K562 (cell line): ENCODE measurements at regions not wholly inside any gene's neighbourhood (a gene's known extent, or its start where the extent isn't known, plus 50 kb on each side); places are given as distances from the start of the nearest gene placed in this dataset.

Experiments
- ATF2 ChIP-seq: sonication (generic); formaldehyde crosslinking; IDR thresholded peaks from 2 replicates; pipeline ENCODE4 v1.8.1; 2022; ENCODE audit warnings: missing genetic modification reagents
- E2F8 ChIP-seq: fragments of 450-650 bp; IDR thresholded peaks from 2 replicates; pipeline ENCODE4 v1.7.1; 2018; ENCODE audit warnings: mild to moderate bottlenecking, low read depth; ENCODE audit not compliant: partially characterized antibody
- FOXJ2 ChIP-seq: fragments of 200-800 bp; sonication (Bioruptor generic); IDR thresholded peaks from 2 replicates; pipeline ENCODE4 v1.6.1; 2016; ENCODE audit warnings: missing genetic modification characterization, missing compliant biosample characterization
- FOXJ3 ChIP-seq: sonication (generic); formaldehyde crosslinking; IDR thresholded peaks from 2 replicates; pipeline ENCODE4 v1.4.0; 2020; ENCODE audit warnings: mild to moderate bottlenecking, missing genetic modification reagents
- NFE2L1 ChIP-seq: fragments of 450-650 bp; IDR thresholded peaks from 2 replicates; pipeline ENCODE4 v1.6.1; 2016; ENCODE audit warnings: missing genetic modification characterization, low read depth, mild to moderate bottlenecking, missing compliant biosample characterization, moderate library complexity, borderline replicate concordance
- PHTF2 ChIP-seq: fragments of 250-450 bp; sonication (Bioruptor Pico); IDR thresholded peaks from 2 replicates; pipeline ENCODE4 v1.5.0; 2021; ENCODE audit warnings: mild to moderate bottlenecking
- PREB ChIP-seq: sonication (generic); formaldehyde crosslinking; IDR thresholded peaks from 2 replicates; pipeline ENCODE4 v1.8.1; 2023; ENCODE audit warnings: mild to moderate bottlenecking, missing genetic modification reagents
- STAT5A ChIP-seq: IDR thresholded peaks from 2 replicates; pipeline ENCODE4 v1.6.1; 2012; ENCODE audit warnings: low read length, inconsistent platforms, borderline replicate concordance
- ZNF76 ChIP-seq: fragments of 250-450 bp; sonication (Bioruptor Pico); IDR thresholded peaks from 2 replicates; pipeline ENCODE4 v1.4.0; 2020; ENCODE audit warnings: mild to moderate bottlenecking, moderate library complexity, borderline replicate concordance

DNA sequence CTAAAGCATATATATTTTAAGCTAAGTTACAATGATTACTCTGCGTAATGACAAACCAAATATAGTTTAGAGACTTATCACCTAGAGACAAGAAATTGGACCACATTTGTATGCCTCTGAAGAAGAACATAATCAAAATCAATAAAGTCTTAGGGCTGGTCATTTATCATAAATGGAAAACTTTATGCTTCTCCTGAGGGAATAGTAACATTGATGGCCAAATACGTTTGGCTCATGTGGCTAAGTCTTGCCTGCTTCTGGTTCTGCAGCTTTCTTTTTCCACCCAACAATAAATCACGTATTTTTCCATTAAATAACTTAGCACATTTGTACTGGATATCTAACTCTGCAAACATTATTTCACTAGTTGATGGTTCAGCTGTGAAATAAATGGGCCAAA lies 458.4 kb downstream of the SLITRK1 start (continued):
- TF ChIP-seq E2F8 = no peak
- TF ChIP-seq FOXJ2 = no peak
- TF ChIP-seq FOXJ3 (CRISPR knock-in tag) = no peak
- TF ChIP-seq ATF2 (CRISPR knock-in tag) = no peak
- no peak for TF ChIP-seq PREB (CRISPR knock-in tag)
- no peak for TF ChIP-seq NFE2L1
- no peak for TF ChIP-seq STAT5A
- no peak for TF ChIP-seq ZNF76
- TF ChIP-seq PHTF2 (CRISPR knock-in tag) = no peak
